IPS-NIHi11 (cell line): ENCODE measurements at regions not wholly inside any gene's neighbourhood (a gene's known extent, or its start where the extent isn't known, plus 50 kb on each side); places are given as distances from the start of the nearest gene placed in this dataset.
"Not testable (repeated sequence)": the region's sequence is repeated elsewhere in the genome, so short reads cannot be mapped to it uniquely, and the experiment has no call there.

Experiments
- DNase-seq: peaks from one replicate; pipeline ENCODE4 v3.0.0; 2012; ENCODE audit warnings: mixed read lengths, low spot score

GRCh38 chr1:181259026-181259745 is 170.7 kb downstream of the IER5 start:
- no peak for DNase-seq

GRCh38 chr1:181260271-181260670 is 171.8 kb downstream of the IER5 start:
- DNase-seq: no peak

- DNase-seq: no peak
Measured at GRCh38 chr1:181260994-181261393, 172.5 kb downstream of the IER5 start.

- DNase-seq: no peak
Measured at GRCh38 chr1:181262069-181262468, 173.6 kb downstream of the IER5 start.

GRCh38 chr1:181263444-181263843 is 174.9 kb downstream of the IER5 start:
- no peak for DNase-seq

GRCh38 chr1:181264821-181265220 is 176.3 kb downstream of the IER5 start:
- DNase-seq: no peak

GRCh38 chr1:181284978-181285377 is 196.5 kb downstream of the IER5 start:
- DNase-seq: no peak

- DNase-seq: no peak
Measured at GRCh38 chr1:181295217-181295616, 188.1 kb upstream of the CACNA1E start.

- DNase-seq: no peak
Measured at GRCh38 chr1:181296180-181296579, 187.1 kb upstream of the CACNA1E start.

GRCh38 chr1:181308098-181308497 is 175.2 kb upstream of the CACNA1E start:
- DNase-seq: no peak

GRCh38 chr1:181310560-181310959 is 172.8 kb upstream of the CACNA1E start:
- no peak for DNase-seq

- no peak for DNase-seq
Measured at GRCh38 chr1:181312946-181313345, 170.4 kb upstream of the CACNA1E start.

- no peak for DNase-seq
Measured at GRCh38 chr1:181313466-181313865, 169.9 kb upstream of the CACNA1E start.

- DNase-seq: no peak
Measured at GRCh38 chr1:181314010-181314409, 169.3 kb upstream of the CACNA1E start.

GRCh38 chr1:181314959-181315358 is 168.4 kb upstream of the CACNA1E start:
- DNase-seq: no peak

GRCh38 chr1:181317261-181317930 is 165.9 kb upstream of the CACNA1E start:
- no peak for DNase-seq

- DNase-seq: peak; percentile 63
Measured at GRCh38 chr1:181318022-181318857, 165.1 kb upstream of the CACNA1E start.

GRCh38 chr1:181318858-181319235 is 164.5 kb upstream of the CACNA1E start:
- DNase-seq: no peak

- DNase-seq: no peak
Measured at GRCh38 chr1:181319907-181320306, 163.4 kb upstream of the CACNA1E start.

GRCh38 chr1:181324797-181325616 is 158.3 kb upstream of the CACNA1E start:
- DNase-seq: no peak

GRCh38 chr1:181325765-181326164 is 157.6 kb upstream of the CACNA1E start:
- DNase-seq: not testable (repeated sequence)

- no peak for DNase-seq
Measured at GRCh38 chr1:181326348-181326747, 157.0 kb upstream of the CACNA1E start.
